T47D (cell line): ENCODE measurements at regions not wholly inside any gene's neighbourhood (a gene's known extent, or its start where the extent isn't known, plus 50 kb on each side); places are given as distances from the start of the nearest gene placed in this dataset.
A peak's percentile ranks its signal among the peaks of the same experiment; 100 is the strongest.

Experiments
- DNase-seq, 2 experiments: peaks; one replicate each; pipeline versions ENCODE4 v3.0.0 to v3.0.0-alpha.2; 2011 to 2012; ENCODE audit warnings: low read depth in 1 of 2, low spot score in 1 of 2
- JUND ChIP-seq: IDR thresholded peaks from 2 replicates; pipeline ENCODE4 v1.6.1; 2012; ENCODE audit warnings: low read depth
- in situ Hi-C: cut with HindIII; loops from 2 replicates; pipeline ENCODE4 v1.10.0; 2016; ENCODE audit warnings: low sequenced_read_pairs, low pct_unique_long_range_greater_than_20kb

DNA sequence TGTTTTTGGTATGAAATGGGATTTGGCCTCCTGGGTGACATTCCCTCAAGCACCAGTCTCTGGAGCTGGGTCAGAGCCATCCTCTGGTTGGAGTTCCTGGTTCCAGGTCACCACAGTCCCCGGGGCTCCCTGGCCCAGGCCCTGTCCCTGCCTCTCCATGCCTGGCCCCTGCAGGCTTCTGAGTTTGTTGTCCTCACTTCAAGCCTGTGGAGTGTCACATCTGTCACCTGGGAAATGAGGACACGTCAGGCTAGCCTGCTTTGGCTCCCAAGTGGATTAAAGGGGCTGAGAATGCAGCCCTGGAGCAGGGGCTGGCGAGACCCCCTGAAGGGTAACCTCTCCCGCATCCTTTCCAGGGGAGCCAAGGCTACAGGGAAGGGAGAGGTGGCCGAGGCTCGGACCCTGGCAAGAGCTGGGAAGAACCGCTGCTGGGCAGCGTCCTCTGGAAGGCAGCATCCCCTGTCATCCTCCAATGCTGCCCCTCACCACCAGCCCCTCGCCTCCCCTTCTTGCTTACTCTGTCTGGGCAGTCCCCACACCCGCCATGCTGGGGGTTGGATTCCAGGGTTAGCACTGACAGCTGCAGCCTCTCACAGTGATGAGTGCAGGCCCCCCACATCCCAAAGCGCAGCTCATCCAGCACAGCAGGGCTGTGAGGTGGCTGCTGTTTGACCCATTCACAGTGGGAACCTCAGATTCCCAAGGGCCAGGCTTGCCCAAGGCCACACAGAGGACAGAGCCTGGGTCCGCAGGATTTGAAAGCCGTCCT, 75.5 kb upstream of the IQSEC1 start:
- no peak for TF ChIP-seq JUND
- no peak for DNase-seq
- in situ Hi-C loops: no loop called here

DNA sequence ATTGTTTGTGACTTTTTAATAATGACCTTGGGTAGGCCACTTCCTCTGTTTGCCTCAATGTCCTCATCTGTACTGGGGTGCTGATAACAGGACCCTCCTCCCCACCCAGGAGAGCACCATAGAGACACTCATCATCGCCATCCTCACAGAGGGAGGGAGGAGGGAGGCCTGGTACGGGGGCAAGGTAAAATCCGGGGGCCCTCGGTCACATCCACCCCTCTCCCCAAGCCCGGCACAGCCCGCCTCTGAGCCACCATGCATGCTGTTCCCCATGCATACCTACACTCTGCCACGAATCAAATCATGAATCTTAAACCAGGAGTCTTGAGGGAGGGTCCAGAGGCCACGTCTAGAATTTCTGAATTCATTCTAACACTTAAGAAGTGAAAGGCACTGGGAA, 74.9 kb upstream of the IQSEC1 start:
- TF ChIP-seq JUND: no peak
- DNase-seq: no peak
- in situ Hi-C loops: no loop called here

DNA sequence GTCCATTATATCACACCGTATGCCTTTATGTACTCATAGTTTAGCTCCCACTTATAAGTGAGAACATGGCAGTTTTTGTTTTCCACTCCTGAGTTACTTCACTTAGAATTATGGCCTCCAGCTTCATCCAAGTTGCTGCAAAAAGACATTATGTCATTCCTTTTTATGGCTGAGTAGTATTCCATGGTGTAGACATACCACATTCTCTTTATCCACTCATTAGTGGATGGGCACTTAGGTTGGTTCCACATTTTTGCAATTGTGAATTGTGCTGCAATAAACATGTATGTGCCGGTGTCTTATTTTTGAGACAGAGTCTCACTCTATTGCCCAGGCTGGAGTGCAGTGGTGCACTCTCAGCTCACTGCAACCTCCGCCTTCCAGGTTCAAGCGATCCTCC, 74.1 kb upstream of the IQSEC1 start:
- TF ChIP-seq JUND: no peak
- DNase-seq: no peak
- in situ Hi-C loops: no loop called here

DNA sequence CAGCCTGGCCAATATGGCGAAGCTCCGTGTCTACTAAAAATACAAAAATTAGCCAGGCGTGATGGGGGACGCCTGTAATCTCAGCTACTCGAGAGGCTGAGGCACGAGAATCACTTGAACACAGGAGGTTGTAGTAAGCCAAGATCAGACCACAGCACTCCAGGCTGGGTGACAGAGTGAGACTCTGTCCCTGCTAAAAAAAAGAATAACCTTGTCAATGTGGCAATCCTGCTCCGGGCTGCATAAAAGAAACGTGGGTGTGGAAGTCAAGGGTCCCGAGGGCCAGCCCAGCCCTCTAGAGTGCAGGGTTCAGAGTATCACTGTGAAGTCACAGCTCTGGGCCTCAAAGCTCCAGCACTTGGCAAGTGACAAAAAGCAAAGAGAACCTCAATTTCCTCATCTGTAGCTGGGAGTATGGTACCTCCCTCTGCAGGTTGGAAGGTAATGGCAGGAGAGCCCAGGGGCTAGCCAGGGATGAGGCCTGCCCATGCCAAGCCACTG, 73.5 kb upstream of the IQSEC1 start:
- in situ Hi-C loops: no loop called here
- no peak for DNase-seq
- no peak for TF ChIP-seq JUND

DNA sequence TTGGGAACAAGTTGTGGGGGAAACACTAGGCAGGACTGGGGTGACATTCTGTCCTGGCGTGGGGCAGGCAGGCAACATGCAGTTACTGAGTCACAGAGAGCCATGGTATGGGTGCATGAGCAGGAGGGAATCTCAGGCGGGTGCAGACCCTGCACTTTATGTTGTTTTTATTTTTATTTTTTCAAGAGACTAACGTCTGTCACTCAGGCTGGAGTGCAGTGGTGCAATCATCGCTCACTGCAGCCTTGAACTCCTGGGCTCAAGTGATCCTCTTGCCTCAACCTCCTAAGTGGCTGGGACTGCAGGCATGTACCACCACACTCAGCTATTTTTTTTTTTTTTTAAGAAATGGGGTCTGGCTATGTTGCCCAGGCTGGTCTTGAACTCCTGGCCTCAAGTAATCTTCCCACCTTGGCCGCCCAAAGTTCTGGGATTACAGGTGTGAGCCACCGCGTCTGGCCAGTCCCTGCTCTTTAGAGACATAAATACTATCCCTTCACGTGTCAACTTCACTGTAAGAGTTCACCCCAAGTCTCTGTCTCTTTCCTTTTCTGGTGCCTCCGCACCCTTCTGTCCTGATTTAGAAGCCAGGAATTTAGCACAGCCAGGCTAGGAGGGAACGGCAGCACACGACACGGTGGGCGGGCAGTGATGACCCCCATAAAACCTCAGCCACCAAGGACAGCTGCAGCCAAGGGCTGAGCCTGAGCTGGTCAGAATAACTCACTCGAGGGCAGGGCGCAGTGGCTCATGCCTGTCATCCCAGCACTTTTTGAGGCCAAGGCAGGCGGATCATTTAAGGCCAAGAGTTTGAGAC, 72.8 kb upstream of the IQSEC1 start:
- no peak for TF ChIP-seq JUND
- DNase-seq: no peak
- in situ Hi-C loops: no loop called here

DNA sequence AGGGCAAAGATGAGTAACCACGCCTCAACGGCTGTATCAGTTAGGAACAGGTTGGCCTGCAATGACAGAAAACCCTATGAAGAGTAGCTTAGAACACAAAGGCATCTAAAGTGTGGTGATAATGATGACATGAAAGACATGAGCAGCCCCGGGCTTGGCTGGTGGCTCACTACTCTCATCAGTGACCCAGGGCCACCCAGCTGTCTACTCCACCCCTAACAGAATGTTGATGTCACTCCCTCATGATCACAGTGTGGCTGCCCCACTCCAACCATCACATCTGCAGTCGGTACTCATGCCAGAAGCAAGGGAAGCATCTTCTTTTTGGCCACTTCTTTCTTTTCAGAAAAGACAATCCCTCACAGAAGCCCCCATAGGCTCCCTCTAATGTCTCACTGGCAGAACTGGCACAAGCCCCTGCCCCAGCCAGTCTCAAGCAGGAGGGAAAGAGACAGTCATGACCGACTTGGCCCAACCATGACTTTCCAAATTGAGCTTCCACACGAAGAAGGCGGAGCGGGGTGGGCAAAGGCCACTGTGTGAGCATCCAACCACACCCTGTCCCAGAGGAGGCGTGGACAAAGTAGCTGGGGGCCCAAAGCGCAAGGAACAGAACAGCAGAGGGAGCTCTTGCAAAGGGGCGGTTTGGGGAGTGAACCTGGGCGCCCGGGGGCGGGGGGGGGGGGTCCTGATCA, 72.0 kb upstream of the IQSEC1 start:
- TF ChIP-seq JUND: no peak
- in situ Hi-C loops: no loop called here
- peak in 1 of 2 experiments; percentile 36 for DNase-seq

DNA sequence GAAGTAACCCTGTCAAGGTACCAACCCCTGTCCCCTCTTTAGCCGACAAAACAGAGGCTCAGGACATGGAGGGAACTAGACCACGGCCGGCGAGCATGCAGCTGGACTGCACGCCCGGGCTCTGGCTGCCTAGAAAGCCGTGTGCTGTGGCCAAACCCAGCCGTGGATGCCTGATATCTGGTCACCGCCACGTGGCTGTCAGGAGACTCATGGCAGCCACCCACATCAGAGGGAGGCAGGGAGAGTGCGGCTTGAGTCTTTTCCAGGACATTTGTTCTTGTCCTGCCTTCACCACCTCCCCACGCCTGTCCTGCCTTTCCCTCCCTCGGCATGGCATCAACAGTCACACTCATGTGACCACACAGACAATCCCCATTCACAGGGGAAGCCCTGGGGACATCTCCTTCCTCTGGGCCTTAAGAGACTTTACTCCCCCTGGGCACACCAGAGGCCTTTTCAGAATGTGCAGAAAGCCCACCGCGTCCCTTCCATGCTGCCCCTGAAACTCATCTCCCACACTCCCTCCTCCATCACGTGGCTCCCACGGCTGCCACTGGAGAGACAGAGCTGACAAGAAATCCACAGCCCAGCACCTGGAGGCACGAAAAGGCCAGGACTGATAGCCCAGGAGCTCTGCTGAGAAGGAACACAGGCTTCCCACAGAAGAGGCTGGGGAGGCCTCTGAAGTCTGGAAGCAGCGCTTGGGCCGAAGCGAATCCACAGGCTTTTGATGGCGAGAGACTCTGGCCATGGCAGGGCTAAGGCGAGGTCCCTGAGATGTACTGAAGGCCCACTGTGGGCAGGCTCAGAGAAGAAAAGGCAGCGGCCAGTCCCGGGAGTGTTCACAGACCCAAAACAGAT, 71.2 kb upstream of the IQSEC1 start:
- no peak for DNase-seq
- in situ Hi-C loops: no loop called here
- no peak for TF ChIP-seq JUND

DNA sequence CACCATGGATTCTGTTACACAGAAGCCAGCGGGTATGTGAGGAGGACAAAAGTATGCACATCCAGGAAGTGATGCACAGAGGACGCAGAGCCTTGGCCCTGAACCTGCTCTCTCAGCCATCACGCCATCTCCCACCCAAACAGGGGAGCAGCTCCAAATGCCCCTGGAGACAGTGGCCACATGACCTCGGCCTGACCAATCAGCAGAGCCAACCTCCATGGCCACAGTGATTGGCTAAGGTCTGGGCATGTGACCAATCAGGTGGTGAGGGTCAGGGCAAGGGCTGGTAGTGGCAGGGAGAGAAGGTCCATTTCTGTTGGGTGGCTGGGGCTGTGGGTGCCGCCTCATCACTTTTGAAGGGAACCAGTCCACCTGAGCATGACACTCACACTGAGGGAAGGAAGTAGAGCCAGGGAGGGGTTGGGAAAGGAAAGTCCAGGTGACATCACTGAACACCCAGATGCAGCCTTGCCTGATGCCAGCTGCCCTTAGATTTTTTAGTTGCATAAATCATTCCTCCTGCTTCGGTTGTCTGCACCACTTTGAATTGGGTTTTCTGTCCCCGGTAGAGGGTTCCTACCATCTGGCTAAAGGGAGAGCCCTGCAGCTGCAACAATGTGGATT, 70.3 kb upstream of the IQSEC1 start:
- in situ Hi-C loops: no loop called here
- DNase-seq: no peak
- TF ChIP-seq JUND: no peak

DNA sequence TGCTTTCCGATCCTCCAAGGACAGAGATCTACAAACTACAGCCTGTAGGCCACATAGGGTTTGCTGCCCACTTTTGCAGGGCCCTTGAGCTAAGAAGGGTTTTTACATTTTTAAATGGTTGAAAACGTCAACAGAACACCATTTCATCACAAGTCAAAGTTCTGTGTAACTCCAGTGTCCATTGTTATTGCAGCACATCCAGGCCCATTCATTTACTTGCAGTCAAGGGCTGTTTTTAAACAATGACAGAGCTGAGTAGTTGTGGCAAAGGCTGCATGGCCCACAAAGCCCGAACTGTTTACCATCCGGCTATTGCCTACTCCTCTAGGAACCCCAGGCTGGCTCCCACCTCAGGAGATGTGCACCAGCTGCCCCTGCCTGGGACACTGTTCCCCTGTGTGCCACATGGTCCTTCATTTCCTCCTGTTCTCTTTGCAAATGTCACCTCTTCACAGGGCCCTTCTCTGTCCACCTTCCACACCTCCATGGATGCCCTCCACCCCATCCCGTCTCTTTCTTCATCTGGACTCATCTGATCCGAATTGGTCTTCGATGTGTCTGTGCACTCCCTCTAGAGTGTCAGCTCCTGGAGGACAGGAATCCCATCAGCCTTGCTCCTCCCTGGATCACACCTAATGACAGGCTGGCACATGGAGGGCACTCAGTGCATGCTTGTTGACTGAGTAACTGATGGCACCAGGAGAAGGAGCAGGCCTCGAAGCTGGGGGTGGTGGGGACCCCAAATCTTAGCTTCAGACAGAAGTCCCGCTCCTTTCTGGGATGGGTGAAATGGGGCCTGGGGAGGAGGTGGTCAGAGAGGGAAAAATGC, 69.5 kb upstream of the IQSEC1 start:
- TF ChIP-seq JUND: no peak
- in situ Hi-C loops: no loop called here
- DNase-seq: no peak

DNA sequence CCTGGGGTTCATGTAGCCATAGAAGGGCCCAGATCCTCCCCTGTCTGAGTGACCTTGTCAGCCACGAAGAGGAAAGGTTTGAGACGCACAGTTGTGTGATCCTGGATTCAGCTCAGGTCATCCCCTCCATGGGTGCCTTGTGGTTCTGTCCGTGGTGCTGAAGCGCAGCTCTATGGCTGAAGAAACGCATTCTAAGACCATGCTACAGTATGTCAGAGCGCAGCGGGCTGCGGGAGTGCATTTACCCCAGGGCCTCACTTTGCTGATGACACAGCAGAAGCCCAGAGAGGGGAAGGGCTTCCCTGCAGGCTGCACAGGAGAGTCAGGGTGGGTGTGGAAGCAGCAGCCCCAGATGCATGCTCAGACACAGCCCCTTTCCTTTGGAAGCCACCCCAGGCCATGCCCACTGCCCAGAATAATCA, 68.8 kb upstream of the IQSEC1 start:
- no peak for TF ChIP-seq JUND
- peak; percentile 82 to 88 for DNase-seq
- in situ Hi-C loops: no loop called here

DNA sequence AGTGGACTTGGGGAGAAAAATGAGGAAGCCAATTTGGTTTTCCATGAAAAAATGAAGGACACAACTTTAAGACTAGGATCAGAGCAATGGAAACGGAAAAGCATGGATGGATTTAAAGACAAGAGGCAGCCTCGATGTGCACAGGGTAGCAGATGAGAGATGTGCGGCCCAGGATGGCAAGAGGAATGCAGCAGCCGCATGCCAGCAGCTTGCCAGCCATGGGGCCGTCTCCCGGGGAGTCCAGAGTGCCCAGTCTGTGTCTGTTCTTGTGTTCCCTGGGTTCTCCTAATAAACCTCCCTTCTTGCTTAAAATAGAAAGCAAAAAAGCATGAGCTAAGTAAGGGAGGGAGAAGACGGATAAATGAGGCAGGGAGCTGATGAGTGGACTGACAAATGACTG, 68.0 kb upstream of the IQSEC1 start:
- DNase-seq: no peak
- no peak for TF ChIP-seq JUND
- in situ Hi-C loops: no loop called here
